ENCODE measurements at regions not wholly inside any gene's neighbourhood (a gene's known extent, or its start where the extent isn't known, plus 50 kb on each side); places are given as distances from the start of the nearest gene placed in this dataset.

GRCh38 chr7:35437619-35438275 lies 183.8 kb upstream of the TBX20 start:
- Histone ChIP-seq H4K8ac (ENCODE audit: low read depth in 2 of 2, low read length in 2 of 2) (no peak overlapping the region), H2BK20ac (ENCODE audit: low read depth, low read length) (no peak overlapping the region), H3K9me1 (ENCODE audit: insufficient read depth, low read length) (no peaks in the 10 kb centered on the region), H2BK5ac (ENCODE audit: low read depth, low read length, poor library complexity, severe bottlenecking) (no peak overlapping the region), H3K27me3 (ENCODE audit: control insufficient read depth, insufficient read depth, low read length) (no peaks in the 10 kb centered on the region), H2BK120ac (ENCODE audit: low read depth, low read length) (no peak overlapping the region), H3K79me1 (ENCODE audit: low read depth in 1 of 2, low read length in 2 of 2) (no peaks in the 10 kb centered on the region), H3K4me2 (ENCODE audit: low read depth, low read length) (no peak overlapping the region), H4K5ac (ENCODE audit: low read depth, low read length) (no peak overlapping the region), H3K23ac (ENCODE audit: low read depth, low read length) (no peak overlapping the region), H3K36me3 (ENCODE audit: control insufficient read depth, insufficient read depth, low read length) (no peaks in the 10 kb centered on the region), H2AK5ac (ENCODE audit: low read depth, low read length) (no peak overlapping the region), H2BK15ac (ENCODE audit: low read depth, low read length) (no peak overlapping the region), H3K4me1 (ENCODE audit: control insufficient read depth, insufficient read depth, low read length) (no peaks in the 10 kb centered on the region), H3K27ac (ENCODE audit: insufficient read depth, low read length) (no peak overlapping the region), H3K14ac (replicated peaks; ENCODE audit: low read depth, low read length) (no peak overlapping the region), H4K91ac (ENCODE audit: insufficient read depth, low read depth, low read length) (no peak overlapping the region), H4K20me1 (ENCODE audit: insufficient read depth, low read length) (no peaks in the 10 kb centered on the region), H3K9me3 (ENCODE audit: control insufficient read depth, insufficient read depth, low read length) (no peaks in the 10 kb centered on the region), H3K56ac (ENCODE audit: extremely low read depth, insufficient read depth, low read length) (no peak overlapping the region), H2AFZ (replicated peaks; ENCODE audit: low read length, poor library complexity) (no peak overlapping the region), H2AK9ac (replicated peaks; ENCODE audit: low read depth, low read length, poor library complexity) (no peak overlapping the region), H3K9ac (ENCODE audit: low read depth, low read length) (no peak overlapping the region), H3K18ac (ENCODE audit: low read depth, low read length) (no peak overlapping the region), H3K4ac (ENCODE audit: low read depth, low read length) (no peak overlapping the region), H3K4me3 (ENCODE audit: insufficient read depth, low read depth, low read length) (no peak overlapping the region)
- in situ Hi-C loops (cut with MboI; ENCODE audit: low sequenced_read_pairs), result no loop called here
- no peak for ATAC-seq (ENCODE audit: low read depth)
- ChIA-PET POLR2A (ENCODE audit: unreplicated experiment) (interaction anchor here (0.6 kb wide), 1 partner anchor 13 kb away, joined by 3 read pairs; no protein-coding TSS in a partner anchor), CTCF (no interaction called here)
- no TSS peak for BruUV-seq (replicated peaks)
- dilution Hi-C loops (cut with HindIII; ENCODE audit: low sequenced_read_pairs, unreplicated experiment), result no loop called here
- intact Hi-C loops (cut with micrococcal nuclease), result no loop called here
- no peak for DNase-seq
- WGBS, 2 experiments (ENCODE audit: extremely low coverage in 2 of 2, insufficient read length in 1 of 2), result no CpG with 5 or more reads among the region's 2 CpGs
- TF ChIP-seq POLR2A (IDR thresholded peaks at IDR 0.05; ENCODE audit: low read depth, low read length), result no peak
- TF ChIP-seq NFE2L2 (IDR thresholded peaks at IDR 0.05; ENCODE audit: low read depth, low read length), result no peak
- no peak for TF ChIP-seq FOS (IDR thresholded peaks at IDR 0.05; ENCODE audit: low read depth, low read length)
- TF ChIP-seq, protein P1, sequence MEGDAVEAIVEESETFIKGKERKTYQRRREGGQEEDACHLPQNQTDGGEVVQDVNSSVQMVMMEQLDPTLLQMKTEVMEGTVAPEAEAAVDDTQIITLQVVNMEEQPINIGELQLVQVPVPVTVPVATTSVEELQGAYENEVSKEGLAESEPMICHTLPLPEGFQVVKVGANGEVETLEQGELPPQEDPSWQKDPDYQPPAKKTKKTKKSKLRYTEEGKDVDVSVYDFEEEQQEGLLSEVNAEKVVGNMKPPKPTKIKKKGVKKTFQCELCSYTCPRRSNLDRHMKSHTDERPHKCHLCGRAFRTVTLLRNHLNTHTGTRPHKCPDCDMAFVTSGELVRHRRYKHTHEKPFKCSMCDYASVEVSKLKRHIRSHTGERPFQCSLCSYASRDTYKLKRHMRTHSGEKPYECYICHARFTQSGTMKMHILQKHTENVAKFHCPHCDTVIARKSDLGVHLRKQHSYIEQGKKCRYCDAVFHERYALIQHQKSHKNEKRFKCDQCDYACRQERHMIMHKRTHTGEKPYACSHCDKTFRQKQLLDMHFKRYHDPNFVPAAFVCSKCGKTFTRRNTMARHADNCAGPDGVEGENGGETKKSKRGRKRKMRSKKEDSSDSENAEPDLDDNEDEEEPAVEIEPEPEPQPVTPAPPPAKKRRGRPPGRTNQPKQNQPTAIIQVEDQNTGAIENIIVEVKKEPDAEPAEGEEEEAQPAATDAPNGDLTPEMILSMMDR (conservative IDR thresholded peaks at IDR 0.05; ENCODE audit: low read depth, low read length), result no peak
- TF ChIP-seq BHLHE40 (IDR thresholded peaks at IDR 0.05; ENCODE audit: low read depth, low read length), result no peak
- no peak for TF ChIP-seq RFX5 (IDR thresholded peaks at IDR 0.05; ENCODE audit: low read depth, low read length)
- no peak for TF ChIP-seq ELK1 (IDR thresholded peaks at IDR 0.05; ENCODE audit: borderline replicate concordance, low read depth, low read length)
- TF ChIP-seq MAFK (IDR thresholded peaks at IDR 0.05; ENCODE audit: low read depth, low read length), result no peak
- no peak for TF ChIP-seq SMC3 (IDR thresholded peaks at IDR 0.05; ENCODE audit: low read depth, low read length)
- TF ChIP-seq, protein P2, sequence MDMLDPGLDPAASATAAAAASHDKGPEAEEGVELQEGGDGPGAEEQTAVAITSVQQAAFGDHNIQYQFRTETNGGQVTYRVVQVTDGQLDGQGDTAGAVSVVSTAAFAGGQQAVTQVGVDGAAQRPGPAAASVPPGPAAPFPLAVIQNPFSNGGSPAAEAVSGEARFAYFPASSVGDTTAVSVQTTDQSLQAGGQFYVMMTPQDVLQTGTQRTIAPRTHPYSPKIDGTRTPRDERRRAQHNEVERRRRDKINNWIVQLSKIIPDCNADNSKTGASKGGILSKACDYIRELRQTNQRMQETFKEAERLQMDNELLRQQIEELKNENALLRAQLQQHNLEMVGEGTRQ (IDR thresholded peaks at IDR 0.05; ENCODE audit: low read depth, low read length), result no peak
- TF ChIP-seq CHD1 (IDR thresholded peaks at IDR 0.05; ENCODE audit: low read depth, low read length), result no peak
- no peak for TF ChIP-seq CEBPB (IDR thresholded peaks at IDR 0.05; ENCODE audit: low read depth, low read length)
- no peak for TF ChIP-seq RCOR1 (IDR thresholded peaks at IDR 0.05; ENCODE audit: insufficient replicate concordance, low read length)
- no peak for TF ChIP-seq MXI1 (IDR thresholded peaks at IDR 0.05; ENCODE audit: borderline replicate concordance, low read depth, low read length)
- TF ChIP-seq RAD21 (IDR thresholded peaks at IDR 0.05; ENCODE audit: low read length), result no peak

Measured in IMR-90 (cell line).